ENCODE measurements at regions not wholly inside any gene's neighbourhood (a gene's known extent, or its start where the extent isn't known, plus 50 kb on each side); places are given as distances from the start of the nearest gene placed in this dataset.

DNA sequence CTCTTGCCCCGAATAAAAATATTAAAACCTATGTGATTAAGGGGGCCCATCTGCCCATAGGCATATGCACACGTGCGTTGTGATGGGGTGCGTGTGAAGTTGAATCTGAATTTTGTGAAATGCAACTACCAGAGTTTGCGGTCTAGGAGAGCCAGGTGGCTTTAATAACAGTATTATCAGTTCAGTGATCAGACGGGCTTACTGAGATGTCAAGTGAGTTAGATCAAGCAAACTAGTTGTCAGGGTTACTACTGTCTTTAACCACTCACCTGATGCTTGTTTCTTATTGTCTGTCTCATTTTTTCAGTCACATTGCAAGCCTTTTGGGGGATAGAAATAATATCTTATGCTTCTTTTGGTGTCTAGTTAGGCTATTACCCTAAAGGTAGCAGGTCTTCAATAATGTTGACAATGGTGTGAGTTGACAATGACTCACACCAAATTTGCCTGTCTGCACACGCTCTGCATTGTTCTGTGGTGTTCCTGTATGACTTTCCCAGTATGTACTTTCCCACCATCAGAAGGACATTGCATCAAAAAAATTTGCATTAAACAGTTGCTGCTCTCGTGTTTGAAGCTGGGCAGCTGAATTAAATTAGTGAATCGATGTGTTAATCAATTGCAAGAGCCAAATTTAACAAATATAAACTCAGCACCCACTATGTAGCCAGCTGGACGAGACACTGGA is 103.1 kb upstream of the NAA20 start:
- no peak for DNase-seq (ENCODE audit: low spot score)
- Histone ChIP-seq H3K9me2 (ENCODE audit: insufficient read depth, low read length) (no peaks in the 10 kb centered on the region), H3K79me2 (ENCODE audit: insufficient read depth, low read depth, low read length) (no peaks in the 10 kb centered on the region), H3K4me1 (ENCODE audit: insufficient read depth, low read length, poor library complexity, severe bottlenecking) (no peaks in the 10 kb centered on the region), H3K27ac (ENCODE audit: low read depth, low read length, poor library complexity, severe bottlenecking) (no peak overlapping the region), H2AFZ (ENCODE audit: low read length) (no peak overlapping the region), H3K9me3 (ENCODE audit: low read length) (no peaks in the 10 kb centered on the region), H3K4me2 (ENCODE audit: low read length) (no peak overlapping the region), H3K4me3 (ENCODE audit: low read depth, low read length, poor library complexity, severe bottlenecking) (no peak overlapping the region), H3K36me3 (ENCODE audit: insufficient read depth, low read length) (no peaks in the 10 kb centered on the region), H4K20me1 (ENCODE audit: insufficient read depth, low read length) (no peaks in the 10 kb centered on the region)
- POLR2A ChIA-PET: no interaction called here
- TF ChIP-seq, protein P1, sequence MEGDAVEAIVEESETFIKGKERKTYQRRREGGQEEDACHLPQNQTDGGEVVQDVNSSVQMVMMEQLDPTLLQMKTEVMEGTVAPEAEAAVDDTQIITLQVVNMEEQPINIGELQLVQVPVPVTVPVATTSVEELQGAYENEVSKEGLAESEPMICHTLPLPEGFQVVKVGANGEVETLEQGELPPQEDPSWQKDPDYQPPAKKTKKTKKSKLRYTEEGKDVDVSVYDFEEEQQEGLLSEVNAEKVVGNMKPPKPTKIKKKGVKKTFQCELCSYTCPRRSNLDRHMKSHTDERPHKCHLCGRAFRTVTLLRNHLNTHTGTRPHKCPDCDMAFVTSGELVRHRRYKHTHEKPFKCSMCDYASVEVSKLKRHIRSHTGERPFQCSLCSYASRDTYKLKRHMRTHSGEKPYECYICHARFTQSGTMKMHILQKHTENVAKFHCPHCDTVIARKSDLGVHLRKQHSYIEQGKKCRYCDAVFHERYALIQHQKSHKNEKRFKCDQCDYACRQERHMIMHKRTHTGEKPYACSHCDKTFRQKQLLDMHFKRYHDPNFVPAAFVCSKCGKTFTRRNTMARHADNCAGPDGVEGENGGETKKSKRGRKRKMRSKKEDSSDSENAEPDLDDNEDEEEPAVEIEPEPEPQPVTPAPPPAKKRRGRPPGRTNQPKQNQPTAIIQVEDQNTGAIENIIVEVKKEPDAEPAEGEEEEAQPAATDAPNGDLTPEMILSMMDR (conservative IDR thresholded peaks at IDR 0.05; ENCODE audit: low read length): no peak
- no peak for TF ChIP-seq EZH2phosphoT487 (IDR thresholded peaks at IDR 0.05; ENCODE audit: borderline replicate concordance, low read depth, low read length)
- no TSS peak for BruUV-seq (replicated peaks)
- intact Hi-C loops (cut with micrococcal nuclease; ENCODE audit: unreplicated experiment): no loop called here
- CTCF ChIA-PET (ENCODE audit: unreplicated experiment): no interaction called here

- POLR2A ChIA-PET: no interaction called here
- no TSS peak for BruUV-seq (replicated peaks)
- Histone ChIP-seq H3K4me3 (ENCODE audit: low read depth, low read length, poor library complexity, severe bottlenecking) (no peak overlapping the region), H2AFZ (ENCODE audit: low read length) (no peak overlapping the region), H3K27ac (ENCODE audit: low read depth, low read length, poor library complexity, severe bottlenecking) (no peak overlapping the region), H3K9me2 (ENCODE audit: insufficient read depth, low read length) (no peaks in the 10 kb centered on the region), H3K79me2 (ENCODE audit: insufficient read depth, low read depth, low read length) (no peaks in the 10 kb centered on the region), H3K9me3 (ENCODE audit: low read length) (no peaks in the 10 kb centered on the region), H3K4me1 (ENCODE audit: insufficient read depth, low read length, poor library complexity, severe bottlenecking) (no peaks in the 10 kb centered on the region), H3K36me3 (ENCODE audit: insufficient read depth, low read length) (no peaks in the 10 kb centered on the region), H3K4me2 (ENCODE audit: low read length) (no peak overlapping the region), H4K20me1 (ENCODE audit: insufficient read depth, low read length) (no peaks in the 10 kb centered on the region)
- DNase-seq (ENCODE audit: low spot score): no peak
- CTCF ChIA-PET (ENCODE audit: unreplicated experiment): no interaction called here
- TF ChIP-seq, protein P1 (conservative IDR thresholded peaks at IDR 0.05; ENCODE audit: low read length): no peak
- TF ChIP-seq EZH2phosphoT487 (IDR thresholded peaks at IDR 0.05; ENCODE audit: borderline replicate concordance, low read depth, low read length): no peak
- intact Hi-C loops (cut with micrococcal nuclease; ENCODE audit: unreplicated experiment): no loop called here
These were observed 101.9 kb upstream of the NAA20 start for GRCh38 chr20:19915111-19915798.
